Loucy (cell line): ENCODE measurements at regions not wholly inside any gene's neighbourhood (a gene's known extent, or its start where the extent isn't known, plus 50 kb on each side); places are given as distances from the start of the nearest gene placed in this dataset.

Experiments used
- H2AFZ ChIP-seq: fragments of 200-600 bp; sonication (generic); 2 replicates; pipeline ENCODE4 v1.6.0; 2016; ENCODE audit warnings: antibody characterized with exemption, mild to moderate bottlenecking, low read length, moderate library complexity
- H3F3A ChIP-seq: fragments of 200-600 bp; 2 replicates; pipeline ENCODE4 v1.6.0; 2016; ENCODE audit warnings: antibody characterized with exemption, low read depth, mild to moderate bottlenecking
- H3K27me3 ChIP-seq: fragments of 200-600 bp; sonication (generic); 2 replicates; pipeline ENCODE4 v1.6.1; 2014; ENCODE audit warnings: low read length, mild to moderate bottlenecking; ENCODE audit not compliant: insufficient read depth, poor library complexity, severe bottlenecking
- H3K36me3 ChIP-seq: fragments of 200-600 bp; sonication (generic); 2 replicates; pipeline ENCODE4 v1.6.1; 2016; ENCODE audit warnings: low read length; ENCODE audit not compliant: insufficient read depth
- H3K4me1 ChIP-seq: fragments of 200-600 bp; sonication (generic); 2 replicates; pipeline ENCODE4 v1.5.1; 2014; ENCODE audit warnings: low read length, mild to moderate bottlenecking; ENCODE audit not compliant: insufficient read depth, poor library complexity, severe bottlenecking
- H3K4me2 ChIP-seq: fragments of 200-600 bp; sonication (generic); 2 replicates; pipeline ENCODE4 v1.6.0; 2014; ENCODE audit warnings: antibody characterized with exemption, low read length, low read depth, mild to moderate bottlenecking; ENCODE audit not compliant: poor library complexity, severe bottlenecking
- H3K4me3 ChIP-seq: fragments of 200-600 bp; sonication (generic); 2 replicates; pipeline ENCODE4 v1.5.1; 2014; ENCODE audit warnings: low read length, mild to moderate bottlenecking, mixed read lengths; ENCODE audit not compliant: poor library complexity, severe bottlenecking
- H3K79me2 ChIP-seq: fragments of 200-600 bp; sonication (generic); 2 replicates; pipeline ENCODE4 v1.6.1; 2014; ENCODE audit warnings: low read length; ENCODE audit not compliant: insufficient read depth
- H3K9ac ChIP-seq: fragments of 200-600 bp; sonication (generic); 2 replicates; pipeline ENCODE4 v1.6.0; 2014; ENCODE audit warnings: mild to moderate bottlenecking, low read depth, low read length, moderate library complexity; ENCODE audit not compliant: poor library complexity, severe bottlenecking
- H3K9me2 ChIP-seq: fragments of 200-600 bp; sonication (generic); replicated peaks from 2 replicates; pipeline ENCODE4 v1.6.1; 2016; ENCODE audit warnings: low read depth, low read length, mixed read lengths
- H3K9me3 ChIP-seq: fragments of 200-600 bp; sonication (generic); 2 replicates; pipeline ENCODE4 v1.6.1; 2014; ENCODE audit warnings: mild to moderate bottlenecking, antibody characterized with exemption, low read length, low read depth; ENCODE audit not compliant: insufficient read depth
- H4K20me1 ChIP-seq: fragments of 200-600 bp; sonication (generic); 2 replicates; pipeline ENCODE4 v1.6.0; 2014; ENCODE audit warnings: antibody characterized with exemption, low read length, mild to moderate bottlenecking; ENCODE audit not compliant: insufficient read depth, poor library complexity, severe bottlenecking
- CTCF ChIP-seq: fragments of 200-600 bp; sonication (generic); conservative IDR thresholded peaks from 2 replicates; pipeline ENCODE4 v1.5.1; 2014; ENCODE audit warnings: mild to moderate bottlenecking, antibody characterized with exemption, low read length
- EZH2phosphoT487 ChIP-seq: fragments of 200-600 bp; IDR thresholded peaks from 2 replicates; pipeline ENCODE4 v1.6.1; 2018; ENCODE audit warnings: antibody characterized with exemption, mild to moderate bottlenecking, moderate library complexity, borderline replicate concordance

GRCh38 chr18:2442726-2443275 lies 128.5 kb downstream of the METTL4 start:
- Histone ChIP-seq H3K4me2 (no peak overlapping the region), H3K79me2 (no peaks in the 10 kb centered on the region), H3K9me3 (no peaks in the 10 kb centered on the region), H4K20me1 (no peaks in the 10 kb centered on the region), H3K36me3 (no peaks in the 10 kb centered on the region), H3K4me3 (no peak overlapping the region), H3K9ac (no peak overlapping the region), H2AFZ (no peak overlapping the region), H3F3A (no peaks in the 10 kb centered on the region), H3K4me1 (no peaks in the 10 kb centered on the region), H3K9me2 (no peaks in the 10 kb centered on the region), H3K27me3 (no peaks in the 10 kb centered on the region)
- TF ChIP-seq EZH2phosphoT487 (no peak), CTCF (no peak)

- H3K27me3 ChIP-seq, result no peaks in the 10 kb centered on the region
- no peak overlapping the region for H3K4me3 ChIP-seq
- no peaks in the 10 kb centered on the region for H3K4me1 ChIP-seq
- H4K20me1 ChIP-seq, result no peaks in the 10 kb centered on the region
- TF ChIP-seq EZH2phosphoT487 (no peak), CTCF (no peak)
- no peak overlapping the region for H3K4me2 ChIP-seq
- no peaks in the 10 kb centered on the region for H3F3A ChIP-seq
- no peaks in the 10 kb centered on the region for H3K79me2 ChIP-seq
- H3K36me3 ChIP-seq, result no peaks in the 10 kb centered on the region
- H2AFZ ChIP-seq, result no peak overlapping the region
- no peaks in the 10 kb centered on the region for H3K9me3 ChIP-seq
- H3K9ac ChIP-seq, result no peak overlapping the region
- no peaks in the 10 kb centered on the region for H3K9me2 ChIP-seq
These were observed 127.0 kb downstream of the METTL4 start for GRCh38 chr18:2444201-2444875.

GRCh38 chr18:2448565-2449151 lies 122.6 kb downstream of the METTL4 start:
- H3K27me3 ChIP-seq, result no peaks in the 10 kb centered on the region
- H4K20me1 ChIP-seq, result no peaks in the 10 kb centered on the region
- no peaks in the 10 kb centered on the region for H3K36me3 ChIP-seq
- no peaks in the 10 kb centered on the region for H3F3A ChIP-seq
- H3K79me2 ChIP-seq, result no peaks in the 10 kb centered on the region
- H3K9ac ChIP-seq, result no peak overlapping the region
- no peaks in the 10 kb centered on the region for H3K4me1 ChIP-seq
- no peak overlapping the region for H2AFZ ChIP-seq
- H3K9me2 ChIP-seq, result no peaks in the 10 kb centered on the region
- H3K9me3 ChIP-seq, result no peaks in the 10 kb centered on the region
- TF ChIP-seq CTCF (no peak), EZH2phosphoT487 (no peak)
- H3K4me2 ChIP-seq, result no peak overlapping the region
- no peak overlapping the region for H3K4me3 ChIP-seq
